Left cardiac atrium (tissue), 4 donors: ENCODE measurements at regions not wholly inside any gene's neighbourhood (a gene's known extent, or its start where the extent isn't known, plus 50 kb on each side); places are given as distances from the start of the nearest gene placed in this dataset.
A peak's percentile ranks its signal among the peaks of the same experiment; 100 is the strongest.
"Not testable (repeated sequence)": the region's sequence is repeated elsewhere in the genome, so short reads cannot be mapped to it uniquely, and the experiment has no call there.

Experiments used
- ATAC-seq, 2 donors: fragments of 200-7000 bp; cut with Tn5 transposase; one replicate each; pipeline ENCODE4 v1.9.1; 2020; ENCODE audit warnings: mild to moderate bottlenecking in 2 of 2, moderate library complexity in 2 of 2
- DNase-seq: peaks from one replicate; pipeline ENCODE4 v3.0.0-alpha.2; 2020
- intact Hi-C, 2 donors: fragments of 100-400 bp; cut with DNase I; formaldehyde crosslinking; loops; one replicate each; pipeline versions ENCODE4 v1.14.1 to v1.15.1; 2022 to 2023
- donor health status: DM: no; HTN: yes; CAD: no.
- donor health status: DM: no; HTN: yes; CAD: no; lungs with severe emphysema.
- donor health status: DM: yes; HTN: yes; CAD: no.
- donor health status: Dilated cardiomyopathy.

DNA sequence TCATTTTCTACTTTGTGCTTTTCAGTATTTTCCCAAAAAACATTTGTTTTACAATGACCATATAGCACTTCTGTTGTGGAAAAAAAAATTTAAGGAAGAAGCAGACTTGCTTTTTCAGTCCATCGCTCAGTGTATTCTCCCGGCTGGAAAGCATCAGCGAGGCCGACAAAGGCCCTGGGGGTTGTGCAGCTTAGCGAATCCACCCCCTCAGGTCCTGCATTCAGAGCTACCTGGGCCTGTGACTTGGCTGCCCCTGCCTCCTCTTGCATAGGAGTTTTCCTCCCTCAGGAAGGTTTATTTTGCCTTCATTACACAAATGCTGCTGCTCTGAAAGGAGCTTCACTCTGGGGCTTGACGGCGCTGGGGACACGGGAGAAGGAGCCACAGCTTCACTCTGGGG lies 244.4 kb upstream of the MGAT5 start:
- DNase-seq (no peak), ATAC-seq (no peak)
- intact Hi-C loops: no loop called here

DNA sequence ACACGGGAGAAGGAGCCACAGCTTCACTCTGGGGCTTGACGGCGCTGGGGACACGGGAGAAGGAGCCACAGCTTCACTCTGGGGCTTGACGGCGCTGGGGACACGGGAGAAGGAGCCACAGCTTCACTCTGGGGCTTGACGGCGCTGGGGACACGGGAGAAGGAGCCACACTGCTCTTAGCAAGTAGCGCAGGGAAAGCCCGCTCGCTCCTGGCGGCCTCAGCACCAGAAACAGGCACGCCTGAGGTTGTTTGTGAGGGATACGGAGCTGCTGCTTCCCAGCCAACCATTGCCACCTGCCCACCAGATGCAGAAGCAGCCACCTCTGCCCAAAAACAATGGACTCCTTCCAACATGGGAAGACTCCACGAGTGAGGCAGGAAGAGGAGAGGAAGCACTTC lies 244.0 kb upstream of the MGAT5 start:
- intact Hi-C loops, ATAC-seq, DNase-seq: not testable (repeated sequence)

DNA sequence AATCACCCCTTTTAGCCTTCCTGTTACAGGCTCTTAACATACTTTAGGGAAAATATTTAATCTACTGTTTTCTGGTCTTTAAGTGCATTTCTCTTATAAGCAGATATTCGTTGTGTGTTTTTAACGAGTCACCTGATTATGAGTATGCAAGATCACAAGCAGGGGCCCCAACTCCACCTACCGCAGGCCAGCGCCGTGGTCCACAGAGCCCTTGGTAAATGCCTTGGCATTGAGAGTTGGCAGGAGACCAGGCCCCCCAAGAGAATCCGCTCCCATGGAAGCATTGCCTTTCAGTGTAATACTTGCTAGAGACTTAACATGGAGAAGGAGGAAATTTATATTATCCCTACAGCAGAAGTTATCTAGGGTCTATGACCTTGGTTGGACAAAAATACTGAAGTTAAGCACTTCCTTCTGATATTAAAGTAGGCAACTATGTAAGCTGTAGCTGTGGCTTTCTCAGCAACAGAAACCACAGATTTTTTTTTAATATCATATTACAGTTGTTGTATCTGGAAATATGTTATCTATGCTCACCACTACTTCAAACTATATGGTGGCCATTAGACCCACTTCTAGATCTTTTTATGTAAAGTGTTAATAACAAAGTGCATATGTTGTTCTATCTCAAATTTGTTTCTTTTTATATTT lies 241.8 kb upstream of the MGAT5 start:
- DNase-seq (no peak), ATAC-seq (no peak)
- intact Hi-C loops: no loop called here

DNA sequence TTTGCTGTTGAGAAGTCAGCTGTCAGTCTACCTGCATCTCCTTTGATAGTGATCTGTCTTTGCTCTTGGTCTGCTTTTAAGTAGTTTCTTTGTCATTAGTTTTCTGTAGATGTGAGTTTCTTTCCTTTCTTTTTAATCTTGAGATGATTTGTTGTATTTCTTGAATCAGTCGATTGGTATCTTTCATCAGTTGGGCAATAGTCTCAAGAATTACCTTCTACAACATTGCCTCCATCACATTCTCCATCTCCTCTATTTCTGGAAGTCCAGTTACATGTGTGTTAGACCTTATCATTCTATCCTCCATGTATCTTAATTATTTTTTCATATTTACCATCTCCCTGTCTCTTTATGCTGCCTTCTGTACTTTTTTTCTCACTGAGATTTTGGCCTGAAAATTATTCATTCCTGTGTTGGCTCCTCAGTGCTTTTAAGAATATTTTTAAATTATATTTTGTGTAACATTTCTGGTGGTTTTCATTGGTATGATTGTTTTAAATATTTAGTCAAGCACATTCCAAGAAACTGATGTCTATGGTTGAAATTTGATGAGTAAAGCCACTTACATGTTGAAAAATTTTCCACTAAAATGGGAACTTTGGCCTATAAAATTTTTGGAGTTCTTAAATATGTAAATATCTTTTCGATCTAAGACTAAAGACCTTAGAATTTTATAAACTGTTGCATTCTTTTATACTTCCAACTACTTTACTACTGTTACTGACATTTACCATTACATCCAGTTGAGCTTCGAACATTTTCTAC lies 239.5 kb upstream of the MGAT5 start:
- ATAC-seq: no peak
- DNase-seq: no peak
- intact Hi-C loops: no loop called here

DNA sequence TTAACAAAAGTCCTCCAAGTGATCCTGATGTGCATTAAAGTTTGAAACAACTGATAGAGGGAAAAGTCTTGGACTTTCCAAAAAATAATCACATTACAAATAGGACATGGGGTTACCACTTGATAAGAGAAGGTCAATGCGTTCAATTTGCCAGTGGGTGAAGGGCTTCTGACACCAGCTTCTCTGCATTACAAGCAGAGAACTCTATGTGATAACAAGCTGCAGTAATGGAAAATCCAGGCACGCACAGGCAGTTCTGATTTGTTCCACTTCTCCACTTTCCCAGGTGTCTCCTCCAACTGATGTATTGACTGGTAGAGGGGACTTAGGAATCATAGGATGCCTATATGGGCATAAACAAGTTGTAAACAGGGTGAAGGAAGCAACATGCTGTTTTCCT lies 234.0 kb upstream of the MGAT5 start:
- intact Hi-C loops: no loop called here
- DNase-seq (no peak), ATAC-seq (no peak)

DNA sequence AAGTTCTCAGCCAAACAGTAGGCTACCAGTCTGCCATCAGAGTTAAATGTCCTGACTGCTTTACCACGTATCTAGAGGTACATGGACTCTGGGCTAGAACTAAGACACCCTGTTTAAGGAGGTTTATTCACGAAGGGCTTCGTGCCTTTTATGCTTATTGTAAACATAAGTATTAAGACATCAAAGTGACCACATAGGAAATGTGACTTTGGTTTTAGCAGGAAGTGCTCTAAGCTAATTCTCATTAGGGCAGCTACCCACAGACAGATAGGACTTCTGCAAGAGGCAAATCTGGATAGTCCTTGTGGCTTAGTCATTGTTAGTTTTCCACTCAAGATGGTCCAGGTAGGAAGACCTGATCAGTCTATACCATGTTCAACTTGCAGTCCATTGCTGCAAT lies 233.3 kb upstream of the MGAT5 start:
- intact Hi-C loops: no loop called here
- DNase-seq (no peak), ATAC-seq (no peak)

DNA sequence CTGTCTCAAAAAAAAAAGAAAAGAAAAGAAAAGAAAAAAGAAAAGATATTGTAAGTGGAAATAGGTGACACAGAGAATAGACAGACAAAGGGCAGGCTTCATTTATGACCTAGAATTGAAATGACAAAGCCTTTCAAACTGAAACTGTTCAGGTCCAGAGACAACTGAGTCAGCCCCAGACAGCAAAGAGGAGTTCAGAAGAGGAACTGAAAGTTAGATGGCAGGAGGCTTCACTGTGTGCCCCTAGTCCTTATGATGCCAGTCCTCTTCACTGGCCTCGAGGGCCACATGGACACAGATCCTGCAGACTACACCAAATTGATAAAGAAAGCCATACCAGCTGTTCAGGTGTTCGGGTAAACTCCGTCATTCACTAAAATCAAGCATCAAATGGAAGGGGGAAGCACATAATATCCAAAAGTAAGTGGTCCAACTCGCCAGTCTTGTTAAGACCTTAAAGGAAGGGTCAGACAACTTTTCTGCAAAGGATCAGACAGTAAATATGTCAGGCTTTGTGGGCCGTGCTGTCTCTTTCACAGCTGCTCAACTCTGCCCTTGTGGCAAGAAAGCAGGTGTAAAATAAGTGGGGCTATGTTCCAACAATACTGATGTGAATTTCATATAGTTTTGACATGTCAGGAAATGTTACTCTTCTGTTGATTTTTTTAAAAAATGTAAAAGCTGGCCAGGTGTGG lies 231.9 kb upstream of the MGAT5 start:
- ATAC-seq (no peak), DNase-seq (no peak)
- intact Hi-C loops: no loop called here

DNA sequence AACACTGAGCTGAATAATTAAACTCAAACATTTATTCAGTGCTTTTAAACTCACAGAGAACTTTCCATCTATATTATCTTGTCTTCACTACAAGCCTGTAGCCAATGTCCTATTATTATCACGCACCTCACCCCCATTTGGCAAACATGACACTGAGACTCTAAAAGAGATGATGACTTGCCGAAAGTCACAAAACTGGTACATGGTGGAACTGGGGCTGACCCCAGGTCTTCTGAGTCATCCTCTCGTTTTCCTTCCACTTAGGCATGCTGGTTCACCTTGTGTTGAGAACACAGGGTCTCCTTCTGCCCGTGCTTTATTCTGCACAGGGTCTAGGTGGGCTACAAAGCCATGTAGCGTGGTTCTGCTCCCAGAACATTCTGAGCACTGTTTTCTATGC lies 230.0 kb upstream of the MGAT5 start:
- ATAC-seq: no peak
- intact Hi-C loops: no loop called here
- no peak for DNase-seq

DNA sequence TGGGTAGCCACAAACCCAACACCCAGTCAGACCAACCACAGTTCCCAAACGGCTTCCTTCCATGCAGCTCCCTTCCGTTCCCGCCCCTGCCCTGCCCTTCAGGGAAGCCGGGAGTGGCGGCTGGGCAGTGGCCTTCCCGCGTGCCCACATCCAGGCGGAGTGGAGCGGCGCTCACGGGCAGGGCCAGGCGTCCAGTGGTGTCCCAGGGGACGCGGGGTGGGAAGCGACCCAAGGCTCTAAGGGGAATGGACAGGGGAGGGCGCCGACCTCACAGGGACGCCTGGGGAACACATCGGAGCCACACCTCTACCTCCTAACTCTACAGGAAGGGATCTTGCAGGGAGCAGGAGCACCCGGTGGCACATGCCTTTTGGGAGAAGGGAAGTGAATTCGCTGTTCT lies 225.9 kb upstream of the MGAT5 start:
- DNase-seq: peak; percentile 35
- intact Hi-C loops: no loop called here
- peak; percentile 54 to 69 for ATAC-seq

DNA sequence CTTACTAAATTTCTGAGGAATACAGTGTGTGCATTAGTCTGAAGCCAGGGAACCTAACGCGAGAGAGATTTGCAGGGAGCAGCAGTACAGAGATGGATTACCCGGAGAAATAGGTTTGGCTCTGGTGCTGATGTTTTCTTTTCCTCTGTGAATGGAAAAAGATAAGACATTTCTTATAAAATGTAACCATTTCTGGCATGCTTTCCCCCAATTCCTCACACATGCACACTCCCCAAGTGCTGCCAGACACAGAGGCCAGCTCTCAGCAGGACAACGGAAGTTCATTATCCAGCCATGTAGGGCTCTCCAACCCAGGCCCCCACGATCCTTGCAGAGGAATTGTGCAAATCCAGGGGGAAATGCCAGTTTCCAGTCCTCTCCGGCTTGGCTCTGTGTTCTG lies 224.5 kb upstream of the MGAT5 start:
- ATAC-seq (peak in 1 of 2 donors; percentile 80), DNase-seq (no peak)

DNA sequence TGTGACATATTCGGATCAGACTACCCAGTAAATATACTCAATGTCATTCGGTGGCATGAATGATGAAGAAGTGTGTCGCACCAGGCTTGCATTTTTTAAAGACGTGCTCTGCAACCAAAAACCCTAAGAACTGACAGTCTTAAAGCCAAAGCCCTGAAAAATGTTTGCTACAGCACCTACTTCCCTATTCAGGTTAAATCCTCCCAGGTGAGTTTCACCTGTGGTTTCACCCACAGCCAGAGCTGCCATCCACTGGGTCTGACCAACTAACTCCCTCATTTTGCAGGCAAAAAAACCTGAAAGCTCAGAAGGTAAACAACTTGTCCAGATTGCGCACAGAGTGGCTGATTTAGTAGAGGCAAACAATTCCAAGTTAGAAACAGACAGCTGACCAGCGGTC lies 222.3 kb upstream of the MGAT5 start:
- intact Hi-C loops: no loop called here
- no peak for DNase-seq
- ATAC-seq: no peak

More for the DNA sequence above, 224.5 kb upstream of the MGAT5 start:
- intact Hi-C loops: no loop called here

DNA sequence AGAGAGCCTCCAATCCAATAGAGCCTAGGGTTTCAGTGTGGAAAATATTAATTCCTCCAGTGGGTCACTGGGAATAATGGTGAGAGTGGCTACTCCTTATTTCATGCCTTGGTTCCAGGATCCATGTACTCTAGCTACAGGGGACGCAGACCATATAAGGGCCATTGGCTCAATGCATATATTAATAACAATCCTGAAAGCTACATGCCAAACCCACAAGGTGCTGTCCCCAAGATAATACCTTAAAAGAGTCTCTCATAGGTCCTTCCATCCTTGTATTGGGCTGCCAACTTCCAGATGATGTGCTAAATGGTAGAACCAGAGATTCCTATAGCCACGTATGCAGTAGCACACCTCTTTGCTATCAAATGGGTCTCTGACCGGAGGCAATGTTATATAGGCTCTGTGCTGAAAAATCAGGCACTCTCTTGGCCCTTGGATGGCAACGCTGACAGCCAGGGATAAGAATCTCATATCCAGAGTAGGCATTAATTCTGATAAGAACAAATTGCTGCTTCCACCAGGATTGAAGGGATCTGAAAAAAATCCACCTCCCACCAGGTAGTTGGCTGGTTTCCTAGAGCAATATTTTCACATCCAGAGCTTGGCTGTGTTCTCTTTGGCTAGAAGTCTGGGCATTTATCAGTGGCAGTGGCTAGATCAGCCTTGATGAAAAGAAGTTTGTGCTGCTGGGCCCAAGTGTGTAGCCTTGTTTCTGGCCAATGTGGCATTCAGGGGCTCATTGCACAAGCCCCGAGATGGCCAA lies 218.1 kb upstream of the MGAT5 start:
- no peak for ATAC-seq
- no peak for DNase-seq
- intact Hi-C loops: no loop called here

DNA sequence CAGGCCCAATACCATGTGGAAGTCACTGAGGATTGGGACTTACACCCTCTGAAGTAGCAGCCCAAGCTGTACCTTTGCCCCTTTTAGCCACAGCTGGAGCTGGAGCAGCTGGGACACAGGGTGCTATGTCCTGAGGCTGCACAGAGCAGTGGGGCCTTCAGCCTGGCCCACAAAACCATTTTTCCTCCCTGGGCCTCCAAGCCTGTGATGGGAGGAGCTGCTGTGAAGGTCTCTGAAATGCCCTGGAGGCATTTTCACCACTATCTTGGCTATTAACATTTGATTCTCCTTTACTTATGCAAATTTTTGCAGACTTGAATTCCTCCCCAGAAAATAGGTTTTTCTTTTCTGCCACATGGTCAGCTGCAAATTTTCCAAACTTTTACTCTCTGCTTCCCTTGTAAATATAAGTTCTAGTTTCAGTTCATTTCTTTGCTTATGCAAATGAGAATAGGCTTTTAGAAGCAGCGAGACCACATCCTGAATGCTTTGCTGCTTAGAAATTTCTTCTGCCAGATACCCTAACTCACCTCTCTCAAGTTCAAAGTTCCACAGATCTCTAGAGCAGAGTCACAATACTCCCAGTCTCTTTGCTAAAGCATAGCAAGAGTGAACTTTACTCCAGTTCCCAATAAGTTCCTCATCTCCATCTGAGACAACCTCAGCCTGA lies 213.8 kb upstream of the MGAT5 start:
- no peak for DNase-seq
- ATAC-seq: no peak
- intact Hi-C loops: no loop called here

DNA sequence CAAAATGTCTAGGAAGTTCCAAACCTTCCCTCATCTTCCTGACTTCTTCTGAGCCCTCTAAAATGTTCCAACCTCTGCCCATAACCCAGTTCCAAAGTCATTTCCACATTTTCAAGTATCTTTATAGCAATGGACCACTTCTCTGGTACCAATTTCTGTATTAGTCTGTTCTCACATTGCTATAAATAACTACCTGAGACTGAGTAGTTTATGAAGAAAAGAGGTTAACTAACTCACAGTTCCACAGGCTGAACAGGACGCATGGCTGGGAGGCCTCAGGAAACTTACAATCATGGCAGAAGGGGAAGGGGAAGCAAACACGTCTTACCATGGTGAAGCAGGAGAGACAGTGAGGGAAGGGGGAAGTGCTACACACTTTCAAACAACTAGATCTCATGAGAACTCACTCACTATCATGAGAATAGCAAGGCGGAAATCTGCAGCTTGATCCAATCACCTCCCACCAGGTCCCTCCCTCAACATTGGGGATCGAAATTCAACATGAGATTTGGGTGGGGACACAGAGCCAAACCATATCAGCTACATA lies 213.2 kb upstream of the MGAT5 start:
- intact Hi-C loops, DNase-seq, ATAC-seq: not testable (repeated sequence)

DNA sequence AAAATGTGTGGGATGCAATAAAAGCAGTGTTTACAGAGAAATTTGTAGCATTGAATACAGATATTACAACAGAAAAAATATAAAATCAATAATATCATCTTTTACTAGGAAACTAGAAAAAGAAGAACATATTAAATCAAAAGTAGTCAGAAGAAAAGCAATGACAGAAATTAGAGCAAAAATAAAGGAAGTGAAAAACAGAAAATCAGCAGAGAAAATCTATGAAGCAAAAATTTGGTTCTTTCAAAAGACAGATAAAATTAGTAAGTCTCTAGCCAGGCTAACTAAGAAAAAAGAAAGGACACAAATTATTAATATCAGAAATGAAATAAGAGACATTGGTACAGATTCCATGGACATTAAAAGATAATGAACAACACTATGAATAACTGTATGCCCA lies 212.0 kb upstream of the MGAT5 start:
- intact Hi-C loops: no loop called here
- DNase-seq (no peak), ATAC-seq (no peak)

DNA sequence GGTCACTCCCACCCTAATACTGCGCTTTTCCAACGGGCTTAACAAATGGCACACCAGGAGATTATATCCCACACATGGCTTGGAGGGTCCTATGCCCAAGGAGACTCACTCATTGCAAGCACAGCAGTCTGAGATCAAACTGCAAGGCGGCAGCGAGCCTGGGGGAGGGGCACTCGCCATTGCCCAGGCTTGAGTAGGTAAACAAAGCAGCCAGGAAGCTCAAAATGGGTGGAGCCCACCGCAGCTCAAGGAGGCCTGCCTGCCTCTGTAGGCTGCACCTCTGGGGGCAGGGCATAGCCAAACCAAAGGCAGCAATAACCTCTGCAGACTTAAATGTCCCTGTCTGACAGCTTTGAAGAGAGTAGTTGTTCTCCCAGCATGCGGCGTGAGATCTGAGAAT lies 210.8 kb upstream of the MGAT5 start:
- ATAC-seq, intact Hi-C loops, DNase-seq: not testable (repeated sequence)

DNA sequence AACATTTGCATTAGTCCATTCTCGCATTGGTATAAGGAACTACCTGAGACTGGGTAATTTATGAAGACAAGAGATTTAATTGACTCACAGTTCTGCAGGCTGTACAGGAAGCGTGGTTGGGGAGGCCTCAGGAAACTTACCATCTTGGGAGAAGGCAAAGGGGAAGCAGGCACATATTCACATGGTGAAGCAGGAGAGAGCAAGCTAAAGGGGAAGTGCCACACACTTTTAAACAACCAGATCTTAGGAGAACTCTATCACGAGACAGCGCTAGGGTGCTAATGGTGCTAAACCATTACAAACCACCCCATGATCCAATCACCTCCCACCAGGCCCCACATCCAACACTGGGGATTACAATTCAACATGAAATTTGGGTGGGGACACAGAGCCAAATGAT lies 201.7 kb upstream of the MGAT5 start:
- ATAC-seq (no peak), DNase-seq (no peak)
- intact Hi-C loops: no loop called here

DNA sequence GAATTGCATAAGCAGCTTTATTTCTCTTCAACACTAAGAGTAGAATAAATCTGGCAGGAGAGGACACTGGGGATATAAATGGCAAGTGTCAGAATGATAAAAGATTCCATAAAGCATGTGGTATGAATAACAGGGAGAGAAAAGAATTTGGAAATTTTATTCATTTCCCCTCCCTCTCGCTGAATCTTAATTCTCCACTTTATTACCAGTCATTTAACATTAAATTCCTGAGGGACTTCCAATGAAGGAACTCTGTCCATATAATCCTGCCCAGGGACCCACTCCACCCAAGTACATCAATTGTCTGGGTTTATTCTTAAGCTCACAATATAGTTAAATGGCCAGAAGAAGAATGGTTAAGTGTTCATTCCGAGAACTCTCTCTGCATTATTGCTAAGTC lies 197.7 kb upstream of the MGAT5 start:
- intact Hi-C loops: no loop called here
- no peak for DNase-seq
- no peak for ATAC-seq

DNA sequence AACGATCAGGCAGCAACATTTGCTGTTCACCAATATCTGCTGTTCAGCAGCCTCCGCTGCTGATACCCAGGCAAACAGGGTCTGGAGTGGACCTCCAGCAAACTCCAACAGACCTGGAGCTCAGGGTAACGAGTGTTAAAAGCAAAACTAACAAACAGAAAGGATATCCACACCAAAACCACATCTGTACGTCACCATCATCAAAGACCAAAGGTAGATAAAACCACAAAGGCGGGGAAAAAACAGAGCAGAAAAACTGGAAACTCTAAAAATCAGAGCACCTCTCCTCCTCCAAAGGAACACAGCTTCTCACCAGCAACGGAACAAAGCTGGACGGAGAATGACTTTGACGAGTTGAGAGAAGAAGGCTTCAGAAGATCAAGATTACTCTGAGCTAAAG lies 192.8 kb upstream of the MGAT5 start:
- intact Hi-C loops, ATAC-seq, DNase-seq: not testable (repeated sequence)
